GM23338 (cell line): ENCODE measurements at regions not wholly inside any gene's neighbourhood (a gene's known extent, or its start where the extent isn't known, plus 50 kb on each side); places are given as distances from the start of the nearest gene placed in this dataset.

ENCODE experiments used
- ATAC-seq: fragments of 200-7000 bp; cut with Tn5 transposase; 3 replicates; pipeline ENCODE4 v1.9.1; 2020
- DNase-seq: peaks from one replicate; pipeline ENCODE4 v3.0.0-alpha.2; 2015; ENCODE audit warnings: low spot score
- H2AFZ ChIP-seq: fragments of 200-600 bp; sonication (generic); 2 replicates; pipeline ENCODE4 v1.8.0; 2016; ENCODE audit warnings: antibody characterized with exemption, mild to moderate bottlenecking, moderate library complexity
- H3F3A ChIP-seq: fragments of 200-600 bp; sonication (generic); replicated peaks from 2 replicates; pipeline ENCODE4 v1.8.0; 2017; ENCODE audit warnings: antibody characterized with exemption, mixed run types, low read depth
- H3K27ac ChIP-seq: fragments of 200-600 bp; sonication (generic); 2 replicates; pipeline ENCODE4 v1.6.1; 2016; ENCODE audit warnings: low read depth
- H3K27me3 ChIP-seq: fragments of 200-600 bp; sonication (generic); 2 replicates; pipeline ENCODE4 v1.8.0; 2016; ENCODE audit warnings: mild to moderate bottlenecking, mixed run types, moderate library complexity; ENCODE audit not compliant: insufficient read depth
- H3K36me3 ChIP-seq: fragments of 200-600 bp; sonication (generic); 2 replicates; pipeline ENCODE4 v1.8.0; 2016; ENCODE audit warnings: mild to moderate bottlenecking; ENCODE audit not compliant: insufficient read depth
- H3K4me1 ChIP-seq: fragments of 200-600 bp; sonication (generic); 2 replicates; pipeline ENCODE4 v1.8.0; 2016; ENCODE audit warnings: mild to moderate bottlenecking, moderate library complexity; ENCODE audit not compliant: insufficient read depth
- H3K4me2 ChIP-seq: fragments of 200-600 bp; sonication (generic); 2 replicates; pipeline ENCODE4 v1.7.1; 2017; ENCODE audit warnings: mixed run types
- H3K4me3 ChIP-seq: fragments of 200-600 bp; sonication (generic); 2 replicates; pipeline ENCODE4 v1.6.1; 2016; ENCODE audit warnings: mixed run types
- H3K79me2 ChIP-seq: fragments of 200-600 bp; sonication (generic); replicated peaks from 2 replicates; pipeline ENCODE4 v1.8.0; 2017; ENCODE audit warnings: mild to moderate bottlenecking; ENCODE audit not compliant: insufficient read depth
- H3K9me2 ChIP-seq: fragments of 200-600 bp; sonication (generic); 2 replicates; pipeline ENCODE4 v1.8.0; 2017; ENCODE audit not compliant: insufficient read depth
- H4K20me1 ChIP-seq: fragments of 200-600 bp; sonication (generic); replicated peaks from 2 replicates; pipeline ENCODE4 v1.8.0; 2017; ENCODE audit warnings: mild to moderate bottlenecking; ENCODE audit not compliant: insufficient read depth
- H3K27ac Mint-ChIP-seq: 2 replicates; pipeline ENCODE4 v1.8.0; 2020; ENCODE audit warnings: inconsistent platforms, mild to moderate bottlenecking, moderate library complexity, mixed read lengths
- H3K27me3 Mint-ChIP-seq: 3 replicates; pipeline ENCODE4 v1.8.0; 2022; ENCODE audit warnings: low read depth, mild to moderate bottlenecking, moderate library complexity, mixed read lengths, inconsistent platforms; ENCODE audit not compliant: insufficient read depth, poor library complexity
- H3K36me3 Mint-ChIP-seq: 3 replicates; pipeline ENCODE4 v1.8.0; 2021; ENCODE audit warnings: low read depth, mild to moderate bottlenecking, inconsistent platforms, moderate library complexity, mixed read lengths
- H3K4me1 Mint-ChIP-seq: 3 replicates; pipeline ENCODE4 v1.8.0; 2020; ENCODE audit warnings: mild to moderate bottlenecking, inconsistent platforms, mixed read lengths
- H3K4me3 Mint-ChIP-seq: 3 replicates; pipeline ENCODE4 v1.8.0; 2021; ENCODE audit warnings: moderate library complexity, mild to moderate bottlenecking, inconsistent platforms, mixed read lengths
- H3K9me3 Mint-ChIP-seq: 3 replicates; pipeline ENCODE4 v1.8.0; 2020; ENCODE audit warnings: moderate library complexity, mild to moderate bottlenecking, inconsistent platforms, mixed read lengths
- CREB1 ChIP-seq: fragments of 250-450 bp; sonication (Bioruptor Pico); IDR thresholded peaks from 2 replicates; pipeline ENCODE4 v1.5.0; 2020; ENCODE audit warnings: low read depth, mild to moderate bottlenecking, moderate library complexity
- STAT1 ChIP-seq: IDR thresholded peaks from one replicate; pipeline ENCODE4 v1.6.1; 2016; ENCODE audit warnings: antibody characterized with exemption; ENCODE audit not compliant: unreplicated experiment
- ZNF114 ChIP-seq: fragments of 250-450 bp; sonication (Bioruptor Pico); IDR thresholded peaks from 2 replicates; pipeline ENCODE4 v1.5.0; 2020; ENCODE audit warnings: mild to moderate bottlenecking, moderate library complexity
- TF ChIP-seq, protein P1 (sequence below): fragments of 250-450 bp; sonication (Bioruptor Pico); IDR thresholded peaks from 2 replicates; pipeline ENCODE4 v1.5.0; 2020; ENCODE audit warnings: mild to moderate bottlenecking, moderate library complexity
- TF ChIP-seq, protein P2 (sequence below): IDR thresholded peaks from 2 replicates; pipeline ENCODE4 v1.6.1; 2016; ENCODE audit warnings: antibody characterized with exemption

DNA sequence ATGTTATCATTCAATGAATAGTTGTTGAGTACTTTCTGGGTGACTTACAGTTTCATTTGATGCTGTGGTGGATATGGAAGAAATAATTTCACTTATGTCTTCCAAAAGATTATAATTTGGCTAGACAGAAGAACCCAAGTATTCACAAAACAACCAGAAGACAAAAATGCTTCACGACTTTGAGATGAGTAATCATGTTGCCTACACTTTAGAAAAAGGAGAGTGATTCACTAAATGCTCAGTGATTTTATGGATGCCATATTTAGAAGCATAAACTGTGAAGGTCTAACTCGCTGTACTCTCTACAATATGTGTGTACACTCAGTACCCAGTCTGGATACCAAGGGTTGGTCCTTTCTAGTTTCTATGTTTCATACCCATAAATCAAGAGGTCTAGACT, 101.3 kb upstream of the E2F7 start:
- no peaks in the 10 kb centered on the region; the same call in 1 of the 2 replicates for H3K4me1 ChIP-seq
- no peak overlapping the region for H3K4me2 ChIP-seq
- H3K27me3 ChIP-seq: no peaks in the 10 kb centered on the region
- no peak for DNase-seq
- Mint-ChIP-seq H3K9me3 (no peaks in the 10 kb centered on the region), H3K36me3 (no peaks in the 10 kb centered on the region), H3K27me3 (peaks cover 1% of the 10 kb centered on the region), H3K27ac (no peak overlapping the region), H3K4me1 (peaks cover 11% of the 10 kb centered on the region), H3K4me3 (no peak overlapping the region)
- H2AFZ ChIP-seq: no peak overlapping the region; the same call in 1 of the 2 replicates
- H4K20me1 ChIP-seq: no peaks in the 10 kb centered on the region
- no peaks in the 10 kb centered on the region for H3K36me3 ChIP-seq
- H3K79me2 ChIP-seq: no peaks in the 10 kb centered on the region
- no peak overlapping the region for H3K4me3 ChIP-seq
- H3K27ac ChIP-seq: no peak overlapping the region
- 0 out of 2 replicates have a peak, but pooled peaks cover 3% of the 10 kb centered on the region for H3K9me2 ChIP-seq
- no peaks in the 10 kb centered on the region for H3F3A ChIP-seq
- TF ChIP-seq STAT1: no peak
- no peak for ATAC-seq

DNA sequence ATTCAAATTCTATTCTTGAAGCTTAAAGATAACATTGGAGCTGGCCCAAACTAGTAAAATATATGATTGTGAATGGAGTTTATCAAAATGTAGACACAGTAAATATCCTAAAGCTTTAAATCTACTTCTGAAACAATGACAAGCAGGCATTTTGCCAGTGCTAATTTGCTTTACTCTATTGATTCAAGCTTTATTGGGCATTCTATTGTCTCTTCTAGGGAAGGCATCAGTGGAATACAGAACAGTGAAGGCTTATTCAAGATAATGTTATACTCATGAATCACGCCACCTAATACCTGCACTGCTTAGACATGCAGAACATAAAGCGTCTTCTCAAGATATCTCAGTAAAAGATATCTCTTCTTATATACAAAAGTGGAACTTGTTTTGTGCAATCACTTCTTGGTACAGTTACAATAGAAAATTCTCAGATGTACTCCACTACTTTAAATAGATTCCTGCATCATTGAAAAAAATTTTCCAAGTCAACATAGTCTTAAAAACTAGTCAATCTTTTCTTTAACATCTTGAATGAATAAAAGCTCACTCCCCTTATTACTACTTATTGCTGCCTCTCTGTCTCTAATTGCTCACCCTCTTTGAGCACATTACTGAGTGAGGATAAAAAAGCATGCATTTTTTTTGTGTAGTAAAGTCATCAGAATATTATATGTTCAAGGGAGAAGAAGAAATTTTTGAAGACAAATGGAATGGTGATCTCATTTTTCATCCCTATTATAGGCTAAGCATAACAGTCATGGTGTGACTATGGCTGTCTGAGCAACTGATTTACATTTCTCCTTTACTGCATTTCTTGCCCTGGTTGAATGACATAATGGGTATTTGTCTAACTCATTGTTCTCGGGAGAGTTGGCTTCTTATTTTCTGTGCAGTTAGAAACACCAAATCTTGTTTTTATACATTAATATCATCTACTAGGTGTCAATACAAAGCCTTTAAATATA, 98.0 kb upstream of the E2F7 start:
- no peak for ATAC-seq
- Histone ChIP-seq H3F3A (no peaks in the 10 kb centered on the region), H2AFZ (no peak overlapping the region), H4K20me1 (no peaks in the 10 kb centered on the region), H3K4me2 (no peak overlapping the region), H3K4me1 (no peaks in the 10 kb centered on the region; the same call in 1 of the 2 replicates), H3K4me3 (no peak overlapping the region), H3K79me2 (no peaks in the 10 kb centered on the region), H3K9me2 (0 out of 2 replicates have a peak, but pooled peaks cover 3% of the 10 kb centered on the region), H3K27me3 (no peaks in the 10 kb centered on the region), H3K27ac (no peak overlapping the region), H3K36me3 (no peaks in the 10 kb centered on the region)
- no peak for DNase-seq
- Mint-ChIP-seq H3K4me1 (peaks cover 11% of the 10 kb centered on the region), H3K4me3 (no peak overlapping the region), H3K9me3 (no peaks in the 10 kb centered on the region), H3K27ac (no peak overlapping the region), H3K36me3 (no peaks in the 10 kb centered on the region), H3K27me3 (peaks cover 1% of the 10 kb centered on the region)
- TF ChIP-seq, protein P1, sequence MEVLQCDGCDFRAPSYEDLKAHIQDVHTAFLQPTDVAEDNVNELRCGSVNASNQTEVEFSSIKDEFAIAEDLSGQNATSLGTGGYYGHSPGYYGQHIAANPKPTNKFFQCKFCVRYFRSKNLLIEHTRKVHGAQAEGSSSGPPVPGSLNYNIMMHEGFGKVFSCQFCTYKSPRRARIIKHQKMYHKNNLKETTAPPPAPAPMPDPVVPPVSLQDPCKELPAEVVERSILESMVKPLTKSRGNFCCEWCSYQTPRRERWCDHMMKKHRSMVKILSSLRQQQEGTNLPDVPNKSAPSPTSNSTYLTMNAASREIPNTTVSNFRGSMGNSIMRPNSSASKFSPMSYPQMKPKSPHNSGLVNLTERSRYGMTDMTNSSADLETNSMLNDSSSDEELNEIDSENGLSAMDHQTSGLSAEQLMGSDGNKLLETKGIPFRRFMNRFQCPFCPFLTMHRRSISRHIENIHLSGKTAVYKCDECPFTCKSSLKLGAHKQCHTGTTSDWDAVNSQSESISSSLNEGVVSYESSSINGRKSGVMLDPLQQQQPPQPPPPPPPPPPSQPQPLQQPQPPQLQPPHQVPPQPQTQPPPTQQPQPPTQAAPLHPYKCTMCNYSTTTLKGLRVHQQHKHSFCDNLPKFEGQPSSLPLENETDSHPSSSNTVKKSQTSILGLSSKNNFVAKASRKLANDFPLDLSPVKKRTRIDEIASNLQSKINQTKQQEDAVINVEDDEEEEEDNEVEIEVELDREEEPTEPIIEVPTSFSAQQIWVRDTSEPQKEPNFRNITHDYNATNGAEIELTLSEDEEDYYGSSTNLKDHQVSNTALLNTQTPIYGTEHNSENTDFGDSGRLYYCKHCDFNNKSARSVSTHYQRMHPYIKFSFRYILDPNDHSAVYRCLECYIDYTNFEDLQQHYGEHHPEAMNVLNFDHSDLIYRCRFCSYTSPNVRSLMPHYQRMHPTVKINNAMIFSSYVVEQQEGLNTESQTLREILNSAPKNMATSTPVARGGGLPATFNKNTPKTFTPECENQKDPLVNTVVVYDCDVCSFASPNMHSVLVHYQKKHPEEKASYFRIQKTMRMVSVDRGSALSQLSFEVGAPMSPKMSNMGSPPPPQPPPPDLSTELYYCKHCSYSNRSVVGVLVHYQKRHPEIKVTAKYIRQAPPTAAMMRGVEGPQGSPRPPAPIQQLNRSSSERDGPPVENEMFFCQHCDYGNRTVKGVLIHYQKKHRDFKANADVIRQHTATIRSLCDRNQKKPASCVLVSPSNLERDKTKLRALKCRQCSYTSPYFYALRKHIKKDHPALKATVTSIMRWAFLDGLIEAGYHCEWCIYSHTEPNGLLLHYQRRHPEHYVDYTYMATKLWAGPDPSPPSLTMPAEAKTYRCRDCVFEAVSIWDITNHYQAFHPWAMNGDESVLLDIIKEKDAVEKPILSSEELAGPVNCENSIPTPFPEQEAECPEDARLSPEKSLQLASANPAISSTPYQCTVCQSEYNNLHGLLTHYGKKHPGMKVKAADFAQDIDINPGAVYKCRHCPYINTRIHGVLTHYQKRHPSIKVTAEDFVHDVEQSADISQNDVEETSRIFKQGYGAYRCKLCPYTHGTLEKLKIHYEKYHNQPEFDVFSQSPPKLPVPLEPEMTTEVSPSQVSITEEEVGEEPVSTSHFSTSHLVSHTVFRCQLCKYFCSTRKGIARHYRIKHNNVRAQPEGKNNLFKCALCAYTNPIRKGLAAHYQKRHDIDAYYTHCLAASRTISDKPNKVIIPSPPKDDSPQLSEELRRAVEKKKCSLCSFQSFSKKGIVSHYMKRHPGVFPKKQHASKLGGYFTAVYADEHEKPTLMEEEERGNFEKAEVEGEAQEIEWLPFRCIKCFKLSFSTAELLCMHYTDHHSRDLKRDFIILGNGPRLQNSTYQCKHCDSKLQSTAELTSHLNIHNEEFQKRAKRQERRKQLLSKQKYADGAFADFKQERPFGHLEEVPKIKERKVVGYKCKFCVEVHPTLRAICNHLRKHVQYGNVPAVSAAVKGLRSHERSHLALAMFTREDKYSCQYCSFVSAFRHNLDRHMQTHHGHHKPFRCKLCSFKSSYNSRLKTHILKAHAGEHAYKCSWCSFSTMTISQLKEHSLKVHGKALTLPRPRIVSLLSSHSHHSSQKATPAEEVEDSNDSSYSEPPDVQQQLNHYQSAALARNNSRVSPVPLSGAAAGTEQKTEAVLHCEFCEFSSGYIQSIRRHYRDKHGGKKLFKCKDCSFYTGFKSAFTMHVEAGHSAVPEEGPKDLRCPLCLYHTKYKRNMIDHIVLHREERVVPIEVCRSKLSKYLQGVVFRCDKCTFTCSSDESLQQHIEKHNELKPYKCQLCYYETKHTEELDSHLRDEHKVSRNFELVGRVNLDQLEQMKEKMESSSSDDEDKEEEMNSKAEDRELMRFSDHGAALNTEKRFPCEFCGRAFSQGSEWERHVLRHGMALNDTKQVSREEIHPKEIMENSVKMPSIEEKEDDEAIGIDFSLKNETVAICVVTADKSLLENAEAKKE (CRISPR knock-in tag): no peak
- TF ChIP-seq CREB1 (CRISPR knock-in tag) (no peak), ZNF114 (CRISPR knock-in tag) (no peak)
- TF ChIP-seq, protein P2, sequence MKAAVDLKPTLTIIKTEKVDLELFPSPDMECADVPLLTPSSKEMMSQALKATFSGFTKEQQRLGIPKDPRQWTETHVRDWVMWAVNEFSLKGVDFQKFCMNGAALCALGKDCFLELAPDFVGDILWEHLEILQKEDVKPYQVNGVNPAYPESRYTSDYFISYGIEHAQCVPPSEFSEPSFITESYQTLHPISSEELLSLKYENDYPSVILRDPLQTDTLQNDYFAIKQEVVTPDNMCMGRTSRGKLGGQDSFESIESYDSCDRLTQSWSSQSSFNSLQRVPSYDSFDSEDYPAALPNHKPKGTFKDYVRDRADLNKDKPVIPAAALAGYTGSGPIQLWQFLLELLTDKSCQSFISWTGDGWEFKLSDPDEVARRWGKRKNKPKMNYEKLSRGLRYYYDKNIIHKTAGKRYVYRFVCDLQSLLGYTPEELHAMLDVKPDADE: no peak
